T-cell (primary cell): ENCODE measurements at regions not wholly inside any gene's neighbourhood (a gene's known extent, or its start where the extent isn't known, plus 50 kb on each side); places are given as distances from the start of the nearest gene placed in this dataset.

Source experiments
- ATAC-seq, 4 experiments: fragments of 200-7000 bp in 3 of 4; fragments of 150-1000 bp in 1 of 4; cut with Tn5 transposase; replicated peaks in 1 of 4; 1 replicate in 3 of 4; 2 replicates in 1 of 4; pipeline ENCODE4 v1.10.0; 2021; ENCODE audit warnings: moderate library complexity in 3 of 4, mild to moderate bottlenecking in 2 of 4, moderate number of reproducible peaks in 1 of 4
- CTCF ChIA-PET, 2 donors: fragments of 300-600 bp; sonication (Branson Sonifier 250); formaldehyde crosslinking; loops; one replicate each; lab custom pipeline; 2022; ENCODE audit warnings: antibody characterized with exemption in 2 of 2; lab: Charles Lee
- POLR2A ChIA-PET, 2 donors: fragments of 300-600 bp; sonication (Branson Sonifier 250); formaldehyde crosslinking; loops; one replicate each; lab custom pipeline; 2022; ENCODE audit warnings: antibody characterized with exemption in 2 of 2; lab: Charles Lee
- DNase-seq, 35 experiments: peaks; one replicate each; pipeline versions ENCODE4 v3.0.0 to v3.0.0-alpha.2; 2013 to 2023
- H3K27ac ChIP-seq: one replicate; pipeline ENCODE4 v1.5.1; 2013; ENCODE audit warnings: low read length
- H3K27me3 ChIP-seq, 2 experiments: replicated peaks in 1 of 2; 1 replicate in 1 of 2; 2 replicates in 1 of 2; pipeline versions ENCODE4 v1.6.1 to v1.7.0; 2013; ENCODE audit warnings: low read length in 1 of 2, mixed read lengths in 1 of 2; ENCODE audit not compliant: control insufficient read depth in 2 of 2, insufficient read depth in 2 of 2; ENCODE audit errors: extremely low read depth in 1 of 2
- H3K36me3 ChIP-seq, 2 donors: 1 replicate in 1 of 2; 2 replicates in 1 of 2; pipeline versions ENCODE4 v1.6.1 to v1.7.0; 2013; ENCODE audit warnings: low read length in 1 of 2; ENCODE audit not compliant: control insufficient read depth in 2 of 2, insufficient read depth in 1 of 2; ENCODE audit errors: extremely low read depth in 1 of 2
- H3K4me1 ChIP-seq, 2 experiments: 1 replicate in 1 of 2; 2 replicates in 1 of 2; pipeline versions ENCODE4 v1.6.1 to v1.7.0; 2013; ENCODE audit warnings: low read length in 2 of 2, mixed read lengths in 1 of 2; ENCODE audit not compliant: insufficient read depth in 2 of 2, control insufficient read depth in 1 of 2; ENCODE audit errors: extremely low read depth in 1 of 2
- H3K4me3 ChIP-seq, 2 donors: 1 replicate in 1 of 2; 2 replicates in 1 of 2; pipeline versions ENCODE4 v1.5.1 to v1.7.0; 2013; ENCODE audit warnings: mild to moderate bottlenecking in 2 of 2, low read length in 1 of 2, moderate library complexity in 1 of 2; ENCODE audit not compliant: control insufficient read depth in 1 of 2; ENCODE audit errors: extremely low read depth in 1 of 2
- H3K9me3 ChIP-seq: 2 replicates; pipeline ENCODE4 v1.7.0; 2013
- H3K27ac Mint-ChIP-seq, 2 donors: one replicate each; pipeline ENCODE4 v1.8.0; 2020 to 2021; ENCODE audit warnings: mild to moderate bottlenecking in 2 of 2, mixed read lengths in 2 of 2
- H3K27me3 Mint-ChIP-seq, 2 donors: one replicate each; pipeline ENCODE4 v1.8.0; 2021 to 2022; ENCODE audit warnings: mixed read lengths in 2 of 2
- H3K36me3 Mint-ChIP-seq: one replicate; pipeline ENCODE4 v1.8.0; 2021; ENCODE audit warnings: mixed read lengths
- H3K4me1 Mint-ChIP-seq, 3 donors: one replicate each; pipeline ENCODE4 v1.8.0; 2020 to 2022; ENCODE audit warnings: mixed read lengths in 3 of 3, mild to moderate bottlenecking in 1 of 3
- H3K4me3 Mint-ChIP-seq, 3 donors: one replicate each; pipeline ENCODE4 v1.8.0; 2020 to 2022; ENCODE audit warnings: mild to moderate bottlenecking in 3 of 3, mixed read lengths in 3 of 3, moderate library complexity in 3 of 3
- H3K9me3 Mint-ChIP-seq, 3 donors: one replicate each; pipeline ENCODE4 v1.8.0; 2020 to 2022; ENCODE audit warnings: mixed read lengths in 3 of 3
- WGBS: methylation state at CpG from one replicate; pipeline ENCODE4 v1.1.5; 2013; ENCODE audit warnings: missing lambda C conversion rate; ENCODE audit not compliant: insufficient coverage; 5-methylcytosine and 5-hydroxymethylcytosine counted together

DNA sequence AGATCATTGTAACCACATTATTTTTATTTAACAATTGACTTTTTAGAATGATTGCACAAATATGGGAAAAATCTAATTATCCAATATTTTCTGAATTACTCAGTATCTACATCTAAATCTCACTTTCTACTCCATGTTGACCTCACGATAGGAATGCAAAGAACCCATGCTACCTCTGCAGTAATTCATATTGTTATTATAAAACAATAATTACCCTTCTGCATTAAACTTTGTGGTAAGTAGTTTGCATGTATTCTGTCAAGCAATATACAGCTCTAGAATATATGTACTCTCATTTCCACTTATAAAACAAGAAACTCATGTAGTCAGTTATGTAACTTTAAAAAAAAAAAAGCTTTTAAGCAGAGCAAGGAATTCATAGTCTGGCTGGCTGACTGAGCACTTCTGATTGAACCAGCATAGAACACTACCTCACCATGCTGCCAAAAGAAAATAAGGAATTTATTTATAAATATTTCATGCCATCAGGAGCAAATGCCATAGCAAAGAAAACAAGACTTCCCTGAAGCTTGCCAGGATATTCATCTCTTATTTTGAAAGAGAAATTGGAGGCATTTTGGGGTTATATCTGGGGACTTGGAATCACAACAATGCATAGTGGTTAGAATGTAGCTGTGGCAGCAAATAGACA lies 895.7 kb downstream of the XPNPEP1 start:
- Histone ChIP-seq H3K4me1 (no peaks in the 10 kb centered on the region), H3K27ac (no peak overlapping the region), H3K4me3 (no peak overlapping the region), H3K27me3 (no peaks in the 10 kb centered on the region), H3K36me3 (no peaks in the 10 kb centered on the region), H3K9me3 (no peaks in the 10 kb centered on the region)
- WGBS, result no CpG with 5 or more reads among the region's 1 CpG
- ATAC-seq (no peak), DNase-seq (no peak)
- Mint-ChIP-seq H3K36me3 (no peaks in the 10 kb centered on the region), H3K4me3 (no peak overlapping the region), H3K27ac (no peak overlapping the region), H3K27me3 (no peaks in the 10 kb centered on the region), H3K4me1 (no peaks in the 10 kb centered on the region), H3K9me3 (peaks cover 5 to 15% (median 8%) of the 10 kb centered on the region in 3 donors)
- CTCF ChIA-PET, result no interaction called here
- POLR2A ChIA-PET, result interaction anchor here in 1 of 2 donors (0.6 kb wide), 1 partner anchor 210 kb away, joined by 3 read pairs; no protein-coding TSS in a partner anchor

DNA sequence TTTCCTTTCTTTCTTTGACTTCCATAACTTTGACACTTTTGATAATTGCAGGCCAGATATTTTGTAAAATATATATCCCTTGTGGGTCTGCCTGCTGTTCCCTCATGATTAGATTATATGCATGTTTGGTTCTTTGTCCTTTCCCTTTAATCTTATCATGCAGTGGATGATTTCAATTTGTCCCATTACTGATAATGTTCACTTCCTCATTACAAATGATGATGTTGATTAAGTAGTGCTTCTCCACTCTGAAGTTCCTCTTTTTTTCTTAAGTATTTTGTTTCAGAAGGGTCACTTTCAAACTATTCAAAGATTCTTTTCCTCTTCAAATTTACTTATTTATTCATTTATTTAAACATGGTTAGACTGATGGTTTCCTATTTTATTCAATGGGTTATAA lies 898.1 kb downstream of the XPNPEP1 start:
- ChIA-PET POLR2A (no interaction called here), CTCF (no interaction called here)
- Mint-ChIP-seq H3K36me3 (no peaks in the 10 kb centered on the region), H3K4me1 (no peaks in the 10 kb centered on the region), H3K9me3 (peaks cover 5 to 12% (median 7%) of the 10 kb centered on the region in 3 donors), H3K4me3 (no peak overlapping the region), H3K27ac (no peak overlapping the region), H3K27me3 (no peaks in the 10 kb centered on the region)
- Histone ChIP-seq H3K36me3 (no peaks in the 10 kb centered on the region), H3K4me3 (no peak overlapping the region), H3K4me1 (no peaks in the 10 kb centered on the region), H3K9me3 (no peaks in the 10 kb centered on the region), H3K27ac (no peak overlapping the region), H3K27me3 (no peaks in the 10 kb centered on the region)
- DNase-seq (no peak), ATAC-seq (no peak)

DNA sequence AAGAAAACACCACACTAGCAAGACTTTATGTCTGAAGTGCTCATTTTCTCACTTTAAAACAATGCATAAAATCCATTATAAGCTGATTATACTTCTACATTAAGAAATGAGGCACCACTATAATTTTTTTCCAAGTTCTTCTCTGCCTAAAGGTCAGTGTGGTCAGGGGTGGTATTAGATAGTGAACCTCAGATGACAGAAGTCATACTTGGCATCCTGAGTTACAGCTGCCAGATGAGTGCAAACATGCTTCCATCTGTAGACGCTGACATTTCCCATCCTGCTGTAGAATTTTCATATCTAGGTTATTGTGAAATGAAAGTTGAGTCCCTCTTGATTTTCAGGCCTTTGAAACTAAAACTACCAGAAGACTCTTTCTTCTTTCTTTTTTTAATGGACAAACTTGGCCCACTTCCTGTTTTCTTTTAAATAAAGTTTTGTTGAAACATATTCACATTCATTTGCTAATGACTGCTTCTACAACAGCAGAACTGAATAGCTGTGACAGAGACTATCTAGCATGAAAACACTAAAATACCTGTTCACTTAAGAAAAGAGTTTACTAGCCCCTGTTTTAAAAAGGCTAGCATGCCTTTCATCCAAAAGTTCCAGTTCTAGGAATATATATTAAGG lies 900.8 kb downstream of the XPNPEP1 start:
- H3K27me3 ChIP-seq, result no peaks in the 10 kb centered on the region
- Mint-ChIP-seq H3K27me3 (no peaks in the 10 kb centered on the region), H3K4me1 (no peaks in the 10 kb centered on the region), H3K9me3 (peaks cover 11 to 14% (median 12%) of the 10 kb centered on the region in 3 donors), H3K36me3 (no peaks in the 10 kb centered on the region), H3K4me3 (no peak overlapping the region), H3K27ac (no peak overlapping the region)
- POLR2A ChIA-PET, result no interaction called here
- no peaks in the 10 kb centered on the region for H3K4me1 ChIP-seq
- no peaks in the 10 kb centered on the region for H3K9me3 ChIP-seq
- no peak overlapping the region for H3K4me3 ChIP-seq
- no peaks in the 10 kb centered on the region for H3K36me3 ChIP-seq
- CTCF ChIA-PET, result no interaction called here
- WGBS, result no CpG with 5 or more reads among the region's 1 CpG
- no peak overlapping the region for H3K27ac ChIP-seq
- DNase-seq (no peak), ATAC-seq (no peak)

DNA sequence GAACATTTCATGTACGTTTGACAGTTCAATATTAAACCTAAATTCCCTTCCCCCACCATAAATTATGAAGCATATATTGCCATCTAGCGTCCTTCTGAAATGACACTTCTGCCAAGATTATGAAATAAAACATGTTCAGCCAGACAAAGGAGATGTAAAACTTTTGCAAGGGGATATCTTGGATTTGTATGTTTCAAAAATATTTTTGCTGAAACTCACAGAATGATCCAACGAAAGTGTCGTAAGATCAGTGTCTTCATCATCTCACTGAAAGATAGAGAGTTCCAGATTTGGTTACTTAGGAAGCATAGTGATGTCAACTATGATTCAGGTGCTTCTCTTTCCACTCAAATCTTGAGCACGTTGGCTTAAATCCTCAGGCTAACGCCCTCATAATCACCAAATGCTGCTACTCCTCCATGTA lies 904.3 kb downstream of the XPNPEP1 start:
- Mint-ChIP-seq H3K27me3 (no peaks in the 10 kb centered on the region), H3K4me3 (no peak overlapping the region), H3K4me1 (no peaks in the 10 kb centered on the region), H3K36me3 (no peaks in the 10 kb centered on the region), H3K27ac (no peak overlapping the region), H3K9me3 (peaks cover 2 to 8% (median 7%) of the 10 kb centered on the region in 3 donors)
- 69% methylated on average over 4 of the region's 6 CpGs for WGBS
- CTCF ChIA-PET, result no interaction called here
- Histone ChIP-seq H3K27me3 (no peaks in the 10 kb centered on the region), H3K36me3 (no peaks in the 10 kb centered on the region), H3K27ac (no peak overlapping the region), H3K4me3 (no peak overlapping the region), H3K4me1 (no peaks in the 10 kb centered on the region), H3K9me3 (no peaks in the 10 kb centered on the region)
- no peak for DNase-seq
- POLR2A ChIA-PET, result no interaction called here
- ATAC-seq, result no peak

DNA sequence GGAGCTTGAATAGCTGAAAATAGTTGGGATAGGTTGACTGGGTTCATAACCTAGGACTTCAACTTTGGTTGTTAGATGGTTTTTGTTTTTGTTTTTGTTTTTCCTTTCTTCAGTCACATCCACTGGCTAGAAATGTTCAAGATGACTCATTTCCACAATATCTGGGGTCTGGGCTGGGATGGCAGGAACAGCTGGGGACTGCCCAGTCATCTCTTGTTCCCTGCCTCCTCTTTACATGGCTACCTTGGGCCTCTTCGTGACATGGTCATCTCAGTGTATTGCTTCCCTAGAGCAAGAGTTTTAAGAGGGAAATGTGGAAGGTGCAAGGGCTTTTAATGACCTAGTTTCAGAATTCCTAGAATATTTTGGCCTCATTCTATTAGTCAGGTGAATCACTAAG lies 915.8 kb downstream of the XPNPEP1 start:
- WGBS, result no CpG with 5 or more reads among the region's 1 CpG
- no peak for ATAC-seq
- Mint-ChIP-seq H3K4me3 (no peak overlapping the region), H3K36me3 (no peaks in the 10 kb centered on the region), H3K27ac (no peak overlapping the region), H3K9me3 (peaks cover under 1 to 10% (median 3%) of the 10 kb centered on the region in 3 donors), H3K4me1 (no peaks in the 10 kb centered on the region), H3K27me3 (no peaks in the 10 kb centered on the region)
- H3K36me3 ChIP-seq, result no peaks in the 10 kb centered on the region
- H3K4me3 ChIP-seq, result no peak overlapping the region
- H3K27me3 ChIP-seq, result no peaks in the 10 kb centered on the region
- ChIA-PET POLR2A (no interaction called here), CTCF (no interaction called here)
- no peaks in the 10 kb centered on the region for H3K4me1 ChIP-seq
- no peaks in the 10 kb centered on the region for H3K9me3 ChIP-seq
- H3K27ac ChIP-seq, result no peak overlapping the region
- DNase-seq, result no peak

DNA sequence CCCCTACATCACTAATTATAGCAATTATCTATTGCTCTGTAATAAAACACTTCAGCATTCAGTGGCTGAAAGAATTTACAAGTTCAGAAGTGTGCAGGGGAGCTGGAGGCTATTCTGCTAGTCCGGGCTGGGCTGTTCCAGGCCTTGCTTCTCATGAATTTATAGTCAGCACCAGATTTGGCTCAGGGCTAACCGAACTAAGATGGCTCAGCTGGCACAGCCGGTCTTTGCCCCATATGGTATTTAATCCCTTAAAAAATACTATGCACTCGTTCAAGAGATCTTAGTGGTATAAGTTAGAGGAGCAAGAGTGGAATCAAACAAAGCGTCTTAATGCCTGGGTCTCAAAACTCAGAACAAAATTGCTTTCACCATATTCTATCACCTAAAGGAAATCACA lies 932.9 kb downstream of the XPNPEP1 start:
- no peak for DNase-seq
- WGBS, result no CpG with 5 or more reads among the region's 5 CpGs
- Mint-ChIP-seq H3K36me3 (no peaks in the 10 kb centered on the region), H3K27ac (no peak overlapping the region), H3K27me3 (no peaks in the 10 kb centered on the region), H3K4me3 (no peak overlapping the region), H3K4me1 (no peaks in the 10 kb centered on the region), H3K9me3 (peaks cover 0 to 17% (median 3%) of the 10 kb centered on the region in 3 donors)
- no peaks in the 10 kb centered on the region for H3K9me3 ChIP-seq
- POLR2A ChIA-PET, result no interaction called here
- no peaks in the 10 kb centered on the region for H3K27me3 ChIP-seq
- ATAC-seq, result no peak
- CTCF ChIA-PET, result no interaction called here
- no peaks in the 10 kb centered on the region for H3K4me1 ChIP-seq
- H3K4me3 ChIP-seq, result no peak overlapping the region
- no peak overlapping the region for H3K27ac ChIP-seq
- H3K36me3 ChIP-seq, result no peaks in the 10 kb centered on the region
